ENCODE measurements at regions not wholly inside any gene's neighbourhood (a gene's known extent, or its start where the extent isn't known, plus 50 kb on each side); places are given as distances from the start of the nearest gene placed in this dataset.

DNA sequence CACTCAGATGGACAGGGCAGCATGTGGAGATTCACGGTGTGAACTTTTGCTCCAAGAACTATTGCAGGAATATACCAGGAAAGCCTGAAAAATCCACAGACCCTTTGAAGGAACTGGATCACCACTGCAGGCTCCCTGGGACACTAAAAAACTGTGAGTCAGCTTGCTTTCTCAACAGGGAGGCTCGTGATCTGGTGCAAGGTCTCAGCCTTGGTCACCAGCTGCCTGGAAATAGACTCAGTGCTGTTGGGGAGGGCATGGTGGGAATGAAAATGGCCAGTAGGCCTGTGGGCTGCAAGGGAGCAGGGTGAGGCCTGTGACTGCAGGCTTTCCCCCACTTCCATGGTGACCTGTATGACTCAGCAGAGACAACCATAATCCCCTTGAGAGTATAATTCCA is 426.4 kb upstream of the RPS6KA3 start:
- no peak for TF ChIP-seq EZH2phosphoT487 (IDR thresholded peaks at IDR 0.05; ENCODE audit: borderline replicate concordance)
- TF ChIP-seq, protein P1, sequence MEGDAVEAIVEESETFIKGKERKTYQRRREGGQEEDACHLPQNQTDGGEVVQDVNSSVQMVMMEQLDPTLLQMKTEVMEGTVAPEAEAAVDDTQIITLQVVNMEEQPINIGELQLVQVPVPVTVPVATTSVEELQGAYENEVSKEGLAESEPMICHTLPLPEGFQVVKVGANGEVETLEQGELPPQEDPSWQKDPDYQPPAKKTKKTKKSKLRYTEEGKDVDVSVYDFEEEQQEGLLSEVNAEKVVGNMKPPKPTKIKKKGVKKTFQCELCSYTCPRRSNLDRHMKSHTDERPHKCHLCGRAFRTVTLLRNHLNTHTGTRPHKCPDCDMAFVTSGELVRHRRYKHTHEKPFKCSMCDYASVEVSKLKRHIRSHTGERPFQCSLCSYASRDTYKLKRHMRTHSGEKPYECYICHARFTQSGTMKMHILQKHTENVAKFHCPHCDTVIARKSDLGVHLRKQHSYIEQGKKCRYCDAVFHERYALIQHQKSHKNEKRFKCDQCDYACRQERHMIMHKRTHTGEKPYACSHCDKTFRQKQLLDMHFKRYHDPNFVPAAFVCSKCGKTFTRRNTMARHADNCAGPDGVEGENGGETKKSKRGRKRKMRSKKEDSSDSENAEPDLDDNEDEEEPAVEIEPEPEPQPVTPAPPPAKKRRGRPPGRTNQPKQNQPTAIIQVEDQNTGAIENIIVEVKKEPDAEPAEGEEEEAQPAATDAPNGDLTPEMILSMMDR (conservative IDR thresholded peaks at IDR 0.05; ENCODE audit: low read length) = no peak
